HG02840 (cell line): ENCODE measurements at regions not wholly inside any gene's neighbourhood (a gene's known extent, or its start where the extent isn't known, plus 50 kb on each side); places are given as distances from the start of the nearest gene placed in this dataset.
"Not testable (repeated sequence)": the region's sequence is repeated elsewhere in the genome, so short reads cannot be mapped to it uniquely, and the experiment has no call there.

Experiments used
- ATAC-seq: cut with Tn5 transposase; IDR thresholded peaks from one replicate; pipeline ENCODE4 v1.9.1; 2021; ENCODE audit warnings: mild to moderate bottlenecking, moderate library complexity, moderate number of reproducible peaks; ENCODE audit not compliant: unreplicated experiment, low FRiP score

DNA sequence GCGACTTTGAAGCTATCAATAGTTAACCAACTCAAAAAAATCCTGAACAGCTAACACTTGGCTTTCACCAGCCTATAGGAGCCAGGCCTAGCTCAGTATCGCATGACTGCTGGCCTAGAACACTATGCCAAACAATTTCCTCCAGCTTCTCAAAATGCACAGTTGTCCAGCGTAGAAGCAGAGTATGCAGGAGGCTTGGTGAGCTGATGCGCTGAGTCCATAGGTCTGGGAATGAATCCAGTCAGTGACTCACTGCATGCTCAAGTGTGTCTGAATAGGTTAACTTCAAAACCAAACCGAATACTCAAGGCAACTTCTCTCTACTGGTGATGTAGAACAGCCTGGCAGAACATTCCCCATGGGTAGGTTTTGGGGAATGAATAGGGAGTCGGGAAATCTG lies 201.8 kb upstream of the IRF2BP2 start:
- ATAC-seq: not testable (repeated sequence)

- ATAC-seq: not testable (repeated sequence)
Observed at GRCh38 chr1:234810726-234811125, 200.7 kb upstream of the IRF2BP2 start.

GRCh38 chr1:234809854-234810245 lies 199.9 kb upstream of the IRF2BP2 start:
- not testable (repeated sequence) for ATAC-seq

- ATAC-seq: not testable (repeated sequence)
Observed at GRCh38 chr1:234808943-234809853, 199.2 kb upstream of the IRF2BP2 start.

DNA sequence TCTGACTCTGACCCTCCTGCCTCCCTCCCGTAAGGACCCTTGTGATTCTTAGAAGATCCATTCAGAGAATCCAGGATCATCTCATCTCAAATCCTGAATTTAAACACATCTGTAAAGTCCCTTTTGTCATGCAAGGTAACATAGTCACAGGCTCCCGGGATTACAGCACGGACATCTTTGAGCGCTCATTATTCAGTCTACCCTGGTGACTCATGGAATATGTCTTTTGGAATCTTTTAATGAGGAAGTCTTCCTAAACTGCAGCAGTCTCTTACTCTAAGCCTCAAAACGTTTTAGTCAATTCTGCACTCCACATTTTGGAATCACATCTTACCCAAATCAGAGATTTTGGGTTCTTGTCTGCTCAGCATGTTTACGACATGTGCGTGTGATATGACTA lies 198.5 kb upstream of the IRF2BP2 start:
- ATAC-seq: not testable (repeated sequence)

GRCh38 chr1:234807705-234808104 lies 197.7 kb upstream of the IRF2BP2 start:
- ATAC-seq: not testable (repeated sequence)

GRCh38 chr1:234802586-234802985 lies 192.6 kb upstream of the IRF2BP2 start:
- not testable (repeated sequence) for ATAC-seq

GRCh38 chr1:234801636-234802035 lies 191.7 kb upstream of the IRF2BP2 start:
- not testable (repeated sequence) for ATAC-seq

GRCh38 chr1:234801147-234801546 lies 191.2 kb upstream of the IRF2BP2 start:
- not testable (repeated sequence) for ATAC-seq

- ATAC-seq: not testable (repeated sequence)
Observed at GRCh38 chr1:234800563-234800962, 190.6 kb upstream of the IRF2BP2 start.

- not testable (repeated sequence) for ATAC-seq
Observed at GRCh38 chr1:234799021-234799689, 189.2 kb upstream of the IRF2BP2 start.

GRCh38 chr1:234797216-234797615 lies 187.2 kb upstream of the IRF2BP2 start:
- not testable (repeated sequence) for ATAC-seq

GRCh38 chr1:234796438-234796792 lies 186.4 kb upstream of the IRF2BP2 start:
- not testable (repeated sequence) for ATAC-seq

DNA sequence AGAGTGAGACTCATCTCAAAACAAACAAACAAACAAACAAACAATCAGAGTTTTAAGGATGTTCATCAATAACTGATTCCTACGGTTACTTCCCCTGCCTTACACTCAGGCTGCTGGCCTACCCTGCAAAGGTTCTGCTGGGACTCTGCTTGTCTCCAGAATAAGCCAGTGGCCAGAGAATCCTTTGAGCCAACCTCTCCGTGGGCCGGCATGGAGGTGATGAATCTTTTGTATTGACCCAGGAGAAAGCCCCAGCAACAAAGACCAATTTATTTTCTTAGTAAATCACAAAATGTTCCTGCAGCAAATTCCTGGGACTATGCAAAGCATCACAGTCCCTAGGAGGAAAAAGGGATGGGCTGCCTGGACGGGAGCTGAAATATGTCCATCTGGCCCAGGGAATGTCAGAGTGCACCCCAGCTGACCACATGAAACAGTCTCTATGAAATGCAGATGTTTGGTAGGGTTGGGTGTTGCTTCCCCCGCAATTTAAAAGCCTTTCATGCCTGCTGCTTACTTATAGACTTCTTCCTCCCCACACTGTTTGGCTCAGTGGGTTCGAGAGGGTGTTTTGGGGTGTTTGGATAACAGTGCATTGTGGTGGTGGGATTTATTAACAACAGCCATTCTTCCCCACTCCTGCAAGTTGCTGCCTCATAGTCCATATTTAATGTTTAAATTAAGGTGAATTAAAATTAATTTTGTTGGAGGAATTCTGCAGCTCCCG lies 185.9 kb upstream of the IRF2BP2 start:
- not testable (repeated sequence) for ATAC-seq

DNA sequence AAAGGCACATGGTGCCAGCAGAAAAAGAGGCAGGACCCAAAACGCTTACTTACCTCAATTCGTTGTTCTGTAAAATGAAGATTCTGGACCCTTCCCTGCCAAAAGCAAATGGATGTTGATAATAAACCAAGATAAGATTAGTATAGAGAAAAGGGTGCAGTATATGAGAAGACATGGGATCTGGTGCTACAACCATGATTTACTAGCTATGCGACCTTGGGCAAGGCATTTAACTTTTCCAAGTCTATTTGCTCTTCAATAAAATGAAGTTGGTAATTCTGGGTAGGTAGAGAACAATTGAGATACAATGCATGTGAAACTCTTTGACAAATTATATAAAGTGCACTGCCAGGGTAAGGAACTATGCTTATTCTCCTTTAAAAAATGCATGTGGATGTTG lies 185.0 kb upstream of the IRF2BP2 start:
- ATAC-seq: not testable (repeated sequence)

DNA sequence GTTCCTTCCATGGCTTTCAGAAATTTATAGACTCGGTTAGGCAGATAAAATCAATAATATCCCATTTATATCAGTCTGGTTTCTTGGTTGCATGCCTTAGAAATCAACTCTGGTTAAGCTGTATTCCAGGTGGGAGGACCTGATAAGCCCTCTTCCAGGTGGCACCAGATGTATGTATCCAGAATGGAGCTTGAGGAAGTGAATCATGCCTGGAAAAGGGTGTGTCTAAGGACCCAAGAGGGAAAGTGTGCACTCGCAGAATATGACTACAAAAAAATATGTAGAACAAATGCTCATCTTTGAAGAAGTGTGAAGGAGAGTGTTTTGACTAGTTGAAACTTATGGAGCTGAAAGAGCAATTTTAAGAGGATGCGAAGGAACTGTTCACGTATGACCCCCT lies 184.5 kb upstream of the IRF2BP2 start:
- ATAC-seq: not testable (repeated sequence)

DNA sequence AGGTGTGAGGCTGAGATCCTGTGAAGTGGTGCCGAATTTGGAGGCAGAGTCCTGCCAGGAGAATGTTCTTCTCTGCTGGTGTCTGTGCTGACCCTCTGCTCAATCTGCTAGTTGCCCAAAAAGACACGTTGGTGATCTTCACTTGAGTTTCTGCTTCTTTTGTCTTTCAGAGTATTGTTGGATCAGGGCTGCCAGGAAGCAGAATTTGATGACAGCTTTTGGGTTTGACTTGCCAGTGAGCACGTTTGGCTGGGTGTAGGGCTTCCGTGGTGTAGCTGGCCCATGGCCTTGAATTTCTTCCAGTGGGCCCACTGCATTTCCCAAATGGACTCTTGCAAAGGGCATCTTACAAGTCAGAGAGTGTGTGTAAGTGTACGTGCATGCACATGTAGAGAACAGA lies 183.9 kb upstream of the IRF2BP2 start:
- not testable (repeated sequence) for ATAC-seq

DNA sequence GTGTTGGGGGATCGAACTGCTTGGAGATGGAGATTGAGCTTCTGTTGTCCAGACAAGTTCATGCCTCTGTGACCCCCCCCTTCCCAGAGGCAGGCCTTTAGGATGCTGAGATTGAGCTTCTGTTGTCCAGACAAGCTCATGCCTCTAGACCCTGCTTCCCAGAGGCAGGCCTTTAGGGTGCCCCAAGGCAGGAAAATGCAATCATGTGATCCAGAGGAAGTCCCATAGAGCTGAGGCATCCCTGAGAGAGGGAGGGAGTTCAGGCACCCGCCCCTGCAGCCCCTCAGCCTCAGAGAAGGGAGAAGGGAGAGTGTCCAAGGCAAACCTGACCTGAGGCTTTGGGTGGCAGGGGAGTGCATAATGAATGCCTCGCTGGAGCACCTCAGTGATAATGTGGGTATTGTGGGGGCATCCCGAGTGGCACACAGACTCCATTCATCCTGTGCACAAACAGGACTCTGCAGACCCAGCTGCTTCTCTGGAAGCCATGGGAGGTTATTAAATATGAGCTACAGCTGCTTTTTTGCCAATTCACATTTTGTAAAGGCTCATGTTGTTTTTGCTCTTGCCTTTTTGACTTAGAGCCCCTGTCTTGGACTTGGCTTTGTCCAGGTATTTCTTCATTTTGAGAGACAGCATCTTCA lies 182.4 kb upstream of the IRF2BP2 start:
- not testable (repeated sequence) for ATAC-seq

GRCh38 chr1:234791615-234792014 lies 181.6 kb upstream of the IRF2BP2 start:
- not testable (repeated sequence) for ATAC-seq

DNA sequence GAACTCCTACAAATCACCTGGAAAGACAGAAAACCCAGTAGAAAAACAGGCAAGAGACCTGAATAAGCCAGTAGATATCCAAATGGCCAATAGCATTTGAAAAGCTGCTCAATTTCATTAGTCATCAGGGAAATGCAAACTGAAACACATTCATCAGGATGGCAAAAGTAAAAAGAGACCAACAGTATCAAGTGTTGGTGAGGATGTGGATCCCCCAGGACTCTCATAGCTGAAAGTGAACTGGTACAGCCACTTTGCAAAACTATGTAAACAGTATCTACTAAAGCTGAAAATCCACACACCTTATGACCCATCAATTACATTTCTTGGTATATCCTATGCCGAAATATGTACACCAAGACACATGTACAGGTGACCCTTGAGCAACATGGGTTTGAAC lies 180.4 kb upstream of the IRF2BP2 start:
- not testable (repeated sequence) for ATAC-seq
